ENCODE measurements at regions not wholly inside any gene's neighbourhood (a gene's known extent, or its start where the extent isn't known, plus 50 kb on each side); places are given as distances from the start of the nearest gene placed in this dataset.

- H3K9ac ChIP-seq (ENCODE audit: low read length) = no peak overlapping the region
- no peaks in the 10 kb centered on the region for H3K9me3 ChIP-seq (ENCODE audit: control insufficient read depth, low read depth, low read length)
- no peaks in the 10 kb centered on the region for H3K36me3 ChIP-seq (ENCODE audit: control insufficient read depth, low read depth, low read length)
- peaks cover 8% of the 10 kb centered on the region for H3K4me1 ChIP-seq (ENCODE audit: control insufficient read depth, low read depth, low read length)
- no peak overlapping the region for H3K27ac ChIP-seq (ENCODE audit: low read length)
- no peak overlapping the region for H3K4me3 ChIP-seq (ENCODE audit: low read length)
- no peaks in the 10 kb centered on the region for H3K27me3 ChIP-seq (ENCODE audit: control insufficient read depth, insufficient read depth, low read length)
These were observed 130.5 kb upstream of the NOX3 start for GRCh38 chr6:155586090-155586489.

DNA sequence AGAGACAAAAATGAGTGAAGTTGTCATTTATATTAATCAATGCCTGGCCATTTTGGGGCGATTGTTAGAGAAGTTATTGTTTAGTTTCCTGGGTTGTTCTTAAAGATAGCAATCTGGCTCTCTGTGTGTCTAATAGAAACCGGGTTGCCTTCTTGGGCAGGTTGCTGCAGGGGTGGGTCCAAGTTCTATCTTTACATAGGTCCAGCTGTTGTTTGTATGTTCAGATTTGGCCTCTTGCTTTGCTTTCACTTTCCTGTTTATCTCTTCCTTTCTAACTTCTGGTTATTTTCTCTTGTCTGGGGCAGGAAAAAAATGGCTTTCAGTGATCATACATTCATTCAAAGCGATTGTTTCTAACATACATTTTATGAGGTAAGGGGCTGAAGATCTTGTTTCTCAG lies 128.4 kb upstream of the NOX3 start:
- Histone ChIP-seq H3K27ac (ENCODE audit: low read length) (no peak overlapping the region), H3K36me3 (ENCODE audit: control insufficient read depth, low read depth, low read length) (no peaks in the 10 kb centered on the region), H3K27me3 (ENCODE audit: control insufficient read depth, insufficient read depth, low read length) (no peaks in the 10 kb centered on the region), H3K4me1 (ENCODE audit: control insufficient read depth, low read depth, low read length) (peaks cover 8% of the 10 kb centered on the region), H3K4me3 (ENCODE audit: low read length) (no peak overlapping the region), H3K9ac (ENCODE audit: low read length) (no peak overlapping the region), H3K9me3 (ENCODE audit: control insufficient read depth, low read depth, low read length) (no peaks in the 10 kb centered on the region)

GRCh38 chr6:155582016-155582991 lies 126.7 kb upstream of the NOX3 start:
- Histone ChIP-seq H3K4me1 (ENCODE audit: control insufficient read depth, low read depth, low read length) (peaks cover 8% of the 10 kb centered on the region), H3K9ac (ENCODE audit: low read length) (no peak overlapping the region), H3K36me3 (ENCODE audit: control insufficient read depth, low read depth, low read length) (no peaks in the 10 kb centered on the region), H3K27ac (ENCODE audit: low read length) (no peak overlapping the region), H3K9me3 (ENCODE audit: control insufficient read depth, low read depth, low read length) (no peaks in the 10 kb centered on the region), H3K4me3 (ENCODE audit: low read length) (no peak overlapping the region), H3K27me3 (ENCODE audit: control insufficient read depth, insufficient read depth, low read length) (no peaks in the 10 kb centered on the region)

DNA sequence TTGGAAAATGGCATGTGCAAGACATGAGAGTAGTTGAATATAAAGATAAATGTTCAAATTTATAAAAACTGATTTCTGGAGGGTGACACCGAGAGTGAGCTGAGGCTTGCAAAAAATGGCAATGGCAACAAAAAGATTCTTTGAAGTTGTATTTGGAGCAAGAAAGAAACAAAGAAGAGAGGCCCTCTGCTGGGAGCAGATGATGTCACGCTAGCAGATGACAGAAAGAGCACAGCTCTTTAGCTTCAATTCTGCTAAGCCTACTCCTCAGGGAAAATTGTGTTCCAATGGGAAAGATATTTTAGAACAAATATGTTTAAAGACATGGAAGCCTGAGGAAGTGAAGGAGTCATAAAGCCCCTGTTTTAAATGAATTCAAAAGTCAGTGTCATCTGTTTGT lies 125.3 kb upstream of the NOX3 start:
- Histone ChIP-seq H3K27me3 (ENCODE audit: control insufficient read depth, insufficient read depth, low read length) (no peaks in the 10 kb centered on the region), H3K9ac (ENCODE audit: low read length) (no peak overlapping the region), H3K27ac (ENCODE audit: low read length) (no peak overlapping the region), H3K4me3 (ENCODE audit: low read length) (no peak overlapping the region), H3K4me1 (ENCODE audit: control insufficient read depth, low read depth, low read length) (peaks cover under 1% of the 10 kb centered on the region), H3K36me3 (ENCODE audit: control insufficient read depth, low read depth, low read length) (no peaks in the 10 kb centered on the region), H3K9me3 (ENCODE audit: control insufficient read depth, low read depth, low read length) (no peaks in the 10 kb centered on the region)

- no peak overlapping the region for H3K9ac ChIP-seq (ENCODE audit: low read length)
- no peak overlapping the region for H3K4me3 ChIP-seq (ENCODE audit: low read length)
- no peak overlapping the region for H3K27ac ChIP-seq (ENCODE audit: low read length)
- H3K27me3 ChIP-seq (ENCODE audit: control insufficient read depth, insufficient read depth, low read length) = no peaks in the 10 kb centered on the region
- H3K36me3 ChIP-seq (ENCODE audit: control insufficient read depth, low read depth, low read length) = no peaks in the 10 kb centered on the region
- no peaks in the 10 kb centered on the region for H3K4me1 ChIP-seq (ENCODE audit: control insufficient read depth, low read depth, low read length)
- H3K9me3 ChIP-seq (ENCODE audit: control insufficient read depth, low read depth, low read length) = no peaks in the 10 kb centered on the region
These were observed 122.6 kb upstream of the NOX3 start for GRCh38 chr6:155578251-155578650.

DNA sequence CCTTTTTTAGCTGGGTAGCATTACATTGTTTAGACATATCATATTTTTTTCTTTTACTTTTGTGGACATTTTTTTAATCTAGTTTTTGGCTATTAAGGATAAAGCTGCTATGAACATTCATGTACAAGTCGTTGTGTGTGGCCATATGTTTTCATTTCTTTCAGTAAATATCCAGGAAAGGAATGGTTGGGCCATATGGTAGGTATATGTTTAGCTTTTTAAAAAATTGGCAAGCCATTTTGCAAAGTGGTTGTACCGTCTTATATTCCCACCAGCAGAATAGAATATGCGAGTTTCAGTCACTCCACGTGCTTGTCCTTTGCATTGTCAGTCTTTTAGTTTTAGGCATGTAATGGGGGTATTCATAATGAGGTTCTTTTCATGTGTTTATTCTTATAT lies 106.3 kb upstream of the NOX3 start:
- Histone ChIP-seq H3K4me1 (ENCODE audit: control insufficient read depth, low read depth, low read length) (no peaks in the 10 kb centered on the region), H3K9ac (ENCODE audit: low read length) (no peak overlapping the region), H3K4me3 (ENCODE audit: low read length) (no peak overlapping the region), H3K36me3 (ENCODE audit: control insufficient read depth, low read depth, low read length) (no peaks in the 10 kb centered on the region), H3K27ac (ENCODE audit: low read length) (no peak overlapping the region), H3K9me3 (ENCODE audit: control insufficient read depth, low read depth, low read length) (no peaks in the 10 kb centered on the region), H3K27me3 (ENCODE audit: control insufficient read depth, insufficient read depth, low read length) (no peaks in the 10 kb centered on the region)

- Histone ChIP-seq H3K4me1 (ENCODE audit: control insufficient read depth, low read depth, low read length) (no peaks in the 10 kb centered on the region), H3K27me3 (ENCODE audit: control insufficient read depth, insufficient read depth, low read length) (no peaks in the 10 kb centered on the region), H3K9me3 (ENCODE audit: control insufficient read depth, low read depth, low read length) (no peaks in the 10 kb centered on the region), H3K27ac (ENCODE audit: low read length) (no peak overlapping the region), H3K4me3 (ENCODE audit: low read length) (no peak overlapping the region), H3K36me3 (ENCODE audit: control insufficient read depth, low read depth, low read length) (no peaks in the 10 kb centered on the region), H3K9ac (ENCODE audit: low read length) (no peak overlapping the region)
These were observed 105.8 kb upstream of the NOX3 start for GRCh38 chr6:155561257-155561965.

- Histone ChIP-seq H3K4me1 (ENCODE audit: control insufficient read depth, low read depth, low read length) (no peaks in the 10 kb centered on the region), H3K36me3 (ENCODE audit: control insufficient read depth, low read depth, low read length) (no peaks in the 10 kb centered on the region), H3K9ac (ENCODE audit: low read length) (no peak overlapping the region), H3K4me3 (ENCODE audit: low read length) (no peak overlapping the region), H3K27me3 (ENCODE audit: control insufficient read depth, insufficient read depth, low read length) (no peaks in the 10 kb centered on the region), H3K27ac (ENCODE audit: low read length) (no peak overlapping the region), H3K9me3 (ENCODE audit: control insufficient read depth, low read depth, low read length) (no peaks in the 10 kb centered on the region)
These were observed 94.3 kb upstream of the NOX3 start for GRCh38 chr6:155549928-155550327.

DNA sequence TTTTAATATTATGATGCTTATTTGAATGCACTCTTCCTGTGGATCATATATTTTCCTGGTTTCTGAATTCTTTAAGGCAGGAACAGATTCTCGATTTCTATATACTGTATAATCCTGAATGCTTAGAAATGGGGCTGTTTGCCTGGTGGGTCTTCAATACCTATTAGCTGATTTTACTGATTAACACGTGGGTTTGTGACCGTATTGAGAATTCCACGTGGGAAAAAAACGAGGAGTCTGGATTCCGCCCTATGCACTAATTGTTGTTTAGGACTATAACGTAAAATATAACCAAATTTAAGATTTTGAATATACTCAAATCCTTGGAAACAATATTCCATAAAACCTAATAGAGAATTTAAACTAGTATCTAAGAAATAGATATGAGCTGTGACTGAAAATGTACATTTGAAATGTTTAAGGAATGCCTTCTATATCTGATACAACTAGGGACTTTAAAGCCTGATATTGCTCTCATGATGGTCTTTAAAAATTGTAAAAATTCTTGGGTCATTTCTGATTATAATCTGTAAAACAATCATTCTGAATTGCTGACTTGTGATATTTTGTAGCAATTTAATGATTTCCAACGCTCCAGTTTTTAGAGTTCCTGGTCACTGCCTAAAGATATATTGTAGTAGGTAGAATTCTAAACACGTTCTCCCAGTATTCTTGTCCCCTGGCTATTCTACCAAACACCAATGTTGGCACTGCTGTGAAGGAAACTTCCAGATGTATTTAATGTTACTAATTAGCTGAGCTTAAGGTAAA lies 93.6 kb upstream of the NOX3 start:
- H3K9me3 ChIP-seq (ENCODE audit: control insufficient read depth, low read depth, low read length) = no peaks in the 10 kb centered on the region
- no peaks in the 10 kb centered on the region for H3K36me3 ChIP-seq (ENCODE audit: control insufficient read depth, low read depth, low read length)
- H3K9ac ChIP-seq (ENCODE audit: low read length) = no peak overlapping the region
- H3K4me3 ChIP-seq (ENCODE audit: low read length) = no peak overlapping the region
- H3K27me3 ChIP-seq (ENCODE audit: control insufficient read depth, insufficient read depth, low read length) = no peaks in the 10 kb centered on the region
- no peaks in the 10 kb centered on the region for H3K4me1 ChIP-seq (ENCODE audit: control insufficient read depth, low read depth, low read length)
- no peak overlapping the region for H3K27ac ChIP-seq (ENCODE audit: low read length)

GRCh38 chr6:155548576-155548975 lies 92.9 kb upstream of the NOX3 start:
- Histone ChIP-seq H3K36me3 (ENCODE audit: control insufficient read depth, low read depth, low read length) (no peaks in the 10 kb centered on the region), H3K4me1 (ENCODE audit: control insufficient read depth, low read depth, low read length) (no peaks in the 10 kb centered on the region), H3K9ac (ENCODE audit: low read length) (no peak overlapping the region), H3K27ac (ENCODE audit: low read length) (no peak overlapping the region), H3K4me3 (ENCODE audit: low read length) (no peak overlapping the region), H3K27me3 (ENCODE audit: control insufficient read depth, insufficient read depth, low read length) (no peaks in the 10 kb centered on the region), H3K9me3 (ENCODE audit: control insufficient read depth, low read depth, low read length) (no peaks in the 10 kb centered on the region)

DNA sequence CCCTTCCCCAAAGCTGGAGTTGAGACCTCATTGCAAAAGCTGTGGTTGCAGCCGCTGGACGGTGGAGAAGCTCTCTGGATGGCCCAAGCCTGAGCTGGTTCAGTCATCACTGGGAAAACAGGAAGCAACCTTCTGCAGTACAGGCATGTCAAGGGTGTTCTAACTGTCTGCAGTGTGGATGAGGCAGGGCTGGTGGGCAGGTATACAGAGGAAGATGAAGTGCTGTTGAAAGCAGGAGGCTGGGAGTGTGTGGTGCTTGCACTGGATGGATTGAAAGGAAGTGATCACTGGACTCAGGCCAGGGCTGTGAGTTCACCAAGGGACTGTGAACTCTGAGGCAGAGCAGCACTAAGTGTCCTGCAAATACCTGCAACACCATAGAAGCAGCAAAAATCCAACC lies 89.0 kb upstream of the NOX3 start:
- H3K27ac ChIP-seq (ENCODE audit: low read length) = no peak overlapping the region
- H3K9me3 ChIP-seq (ENCODE audit: control insufficient read depth, low read depth, low read length) = no peaks in the 10 kb centered on the region
- H3K27me3 ChIP-seq (ENCODE audit: control insufficient read depth, insufficient read depth, low read length) = no peaks in the 10 kb centered on the region
- no peaks in the 10 kb centered on the region for H3K4me1 ChIP-seq (ENCODE audit: control insufficient read depth, low read depth, low read length)
- H3K9ac ChIP-seq (ENCODE audit: low read length) = no peak overlapping the region
- H3K4me3 ChIP-seq (ENCODE audit: low read length) = no peak overlapping the region
- no peaks in the 10 kb centered on the region for H3K36me3 ChIP-seq (ENCODE audit: control insufficient read depth, low read depth, low read length)

Data from iPS-18a (cell line).